Peyer's patch (tissue), 4 donors: ENCODE measurements at regions not wholly inside any gene's neighbourhood (a gene's known extent, or its start where the extent isn't known, plus 50 kb on each side); places are given as distances from the start of the nearest gene placed in this dataset.

Experiments
- DNase-seq, 3 donors: peaks; one replicate each; pipeline ENCODE4 v3.0.0-alpha.2; 2017 to 2019
- H3K27ac ChIP-seq, 4 donors: fragments of 200-600 bp; sonication (generic); one replicate each; pipeline ENCODE4 v1.5.1; 2016 to 2019
- H3K27me3 ChIP-seq, 2 donors: fragments of 200-600 bp; sonication (generic); one replicate each; pipeline ENCODE4 v1.5.1; 2019
- H3K36me3 ChIP-seq, 3 donors: fragments of 200-600 bp; sonication (generic); one replicate each; pipeline ENCODE4 v1.5.1; 2016 to 2019
- H3K4me1 ChIP-seq, 4 donors: fragments of 200-600 bp; sonication (generic); one replicate each; pipeline ENCODE4 v1.5.1; 2016 to 2019
- H3K4me3 ChIP-seq, 4 donors: fragments of 200-600 bp; sonication (generic); 1 replicate in 3 of 4; 2 replicates in 1 of 4; pipeline ENCODE4 v1.5.1; 2016 to 2019; ENCODE audit warnings: mild to moderate bottlenecking in 1 of 4
- H3K9me3 ChIP-seq, 4 donors: fragments of 200-600 bp; sonication (generic); one replicate each; pipeline ENCODE4 v1.5.1; 2016 to 2019; ENCODE audit warnings: mild to moderate bottlenecking in 1 of 4
- CTCF ChIP-seq, 6 experiments: fragments of 450-650 bp in 4 of 6; fragments of 200-600 bp in 2 of 6; sonication (generic) in 1 of 6; IDR thresholded peaks; one replicate each; pipeline ENCODE4 v1.5.1; 2017 to 2019; ENCODE audit warnings: antibody characterized with exemption in 6 of 6, mild to moderate bottlenecking in 3 of 6, moderate library complexity in 1 of 6
- POLR2A ChIP-seq, 2 donors: fragments of 450-650 bp; IDR thresholded peaks; one replicate each; pipeline ENCODE4 v1.5.1; 2017; ENCODE audit warnings: antibody characterized with exemption in 2 of 2, mild to moderate bottlenecking in 2 of 2, moderate library complexity in 2 of 2

DNA sequence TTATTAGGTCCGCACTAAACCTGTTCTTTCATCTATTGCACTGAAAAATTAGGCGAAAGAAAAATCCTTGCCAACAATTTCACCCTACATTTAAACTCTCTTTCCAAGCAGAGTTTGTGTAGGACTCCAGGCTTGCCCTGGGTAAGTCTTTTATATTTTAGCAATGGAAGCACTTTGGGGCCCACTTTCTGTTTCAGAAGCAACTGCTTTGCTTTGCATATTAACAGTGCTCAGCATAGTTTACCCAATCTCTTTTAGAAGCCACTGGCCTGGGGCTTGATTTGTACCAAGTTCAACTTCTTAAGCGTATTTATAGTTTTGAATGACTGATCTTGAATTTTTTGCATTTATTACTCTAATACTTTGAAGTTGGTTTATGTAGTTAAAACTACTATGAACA, 78.8 kb upstream of the MDFIC start:
- H3K36me3 ChIP-seq = no peaks in the 10 kb centered on the region
- no peak overlapping the region for H3K4me3 ChIP-seq
- no peaks in the 10 kb centered on the region for H3K4me1 ChIP-seq
- H3K27ac ChIP-seq = no peak overlapping the region
- no peak for DNase-seq
- TF ChIP-seq POLR2A (IDR thresholded peaks at IDR 0.05) = no peak
- TF ChIP-seq CTCF (IDR thresholded peaks at IDR 0.05) = no peak
- H3K9me3 ChIP-seq = no peaks in the 10 kb centered on the region
- H3K27me3 ChIP-seq = no peaks in the 10 kb centered on the region

- Histone ChIP-seq H3K4me3 (no peak overlapping the region), H3K4me1 (no peaks in the 10 kb centered on the region), H3K9me3 (no peaks in the 10 kb centered on the region), H3K27me3 (no peaks in the 10 kb centered on the region), H3K36me3 (no peaks in the 10 kb centered on the region), H3K27ac (no peak overlapping the region)
- DNase-seq = no peak
- no peak for TF ChIP-seq CTCF (IDR thresholded peaks at IDR 0.05)
- no peak for TF ChIP-seq POLR2A (IDR thresholded peaks at IDR 0.05)
These were observed 70.4 kb upstream of the MDFIC start for GRCh38 chr7:114851406-114852061.

GRCh38 chr7:114852293-114852692, 69.6 kb upstream of the MDFIC start:
- no peaks in the 10 kb centered on the region for H3K36me3 ChIP-seq
- no peak overlapping the region for H3K4me3 ChIP-seq
- no peaks in the 10 kb centered on the region for H3K27me3 ChIP-seq
- TF ChIP-seq POLR2A (IDR thresholded peaks at IDR 0.05) (no peak), CTCF (IDR thresholded peaks at IDR 0.05) (no peak)
- no peak overlapping the region for H3K27ac ChIP-seq
- no peaks in the 10 kb centered on the region for H3K4me1 ChIP-seq
- no peak for DNase-seq
- H3K9me3 ChIP-seq = no peaks in the 10 kb centered on the region

DNA sequence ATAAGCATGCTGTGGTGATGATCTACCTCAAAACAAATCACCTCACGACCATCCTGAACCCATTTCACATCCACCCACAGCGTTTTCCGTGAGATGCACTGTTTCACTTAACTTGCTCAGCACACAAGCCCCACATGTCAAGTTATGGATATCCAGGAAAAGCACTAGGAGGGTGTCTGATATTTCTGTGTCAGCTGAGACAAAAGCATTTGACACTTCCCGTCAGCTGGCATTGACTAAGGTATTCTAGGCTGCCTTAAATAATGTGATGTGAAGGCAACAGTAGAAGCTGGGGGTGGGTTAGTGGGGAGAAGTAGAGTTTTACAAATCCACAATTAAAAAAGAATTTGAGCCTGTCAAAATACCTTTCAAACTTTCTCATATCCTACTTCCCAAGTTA, 68.7 kb upstream of the MDFIC start:
- no peaks in the 10 kb centered on the region for H3K9me3 ChIP-seq
- H3K27me3 ChIP-seq = no peaks in the 10 kb centered on the region
- TF ChIP-seq CTCF (IDR thresholded peaks at IDR 0.05) = no peak
- TF ChIP-seq POLR2A (IDR thresholded peaks at IDR 0.05) = no peak
- DNase-seq = no peak
- H3K4me1 ChIP-seq = no peaks in the 10 kb centered on the region
- no peak overlapping the region for H3K4me3 ChIP-seq
- H3K27ac ChIP-seq = no peak overlapping the region
- H3K36me3 ChIP-seq = no peaks in the 10 kb centered on the region

GRCh38 chr7:114854369-114854768, 67.5 kb upstream of the MDFIC start:
- TF ChIP-seq POLR2A (IDR thresholded peaks at IDR 0.05) = no peak
- TF ChIP-seq CTCF (IDR thresholded peaks at IDR 0.05) = no peak
- Histone ChIP-seq H3K27me3 (no peaks in the 10 kb centered on the region), H3K9me3 (no peaks in the 10 kb centered on the region), H3K4me3 (no peak overlapping the region), H3K27ac (no peak overlapping the region), H3K36me3 (no peaks in the 10 kb centered on the region), H3K4me1 (no peaks in the 10 kb centered on the region)
- no peak for DNase-seq

GRCh38 chr7:114856625-114857024, 65.3 kb upstream of the MDFIC start:
- Histone ChIP-seq H3K4me3 (no peak overlapping the region), H3K27ac (no peak overlapping the region), H3K9me3 (no peaks in the 10 kb centered on the region), H3K36me3 (no peaks in the 10 kb centered on the region), H3K4me1 (no peaks in the 10 kb centered on the region), H3K27me3 (no peaks in the 10 kb centered on the region)
- TF ChIP-seq POLR2A (IDR thresholded peaks at IDR 0.05) (no peak), CTCF (IDR thresholded peaks at IDR 0.05) (no peak)
- no peak for DNase-seq
